GM12878 (cell line): ENCODE measurements at regions not wholly inside any gene's neighbourhood (a gene's known extent, or its start where the extent isn't known, plus 50 kb on each side); places are given as distances from the start of the nearest gene placed in this dataset.

ENCODE experiments used
- ATAC-seq: fragments of 200-7000 bp; cut with Tn5 transposase; 3 replicates; pipeline ENCODE4 v1.9.1; 2020; ENCODE audit warnings: mild to moderate bottlenecking, moderate library complexity
- BruUV-seq: library from RNA; stranded (reverse); fragments of 400-500 nt; replicated peaks from 2 replicates; lab custom pipeline; 2021; lab: Mats Ljungman, UMichigan
- CTCF ChIA-PET: fragments of 300-600 bp; sonication (Branson Sonifier 250); formaldehyde crosslinking; extraction: SDS; loops from one replicate; lab custom pipeline; 2021; ENCODE audit warnings: inconsistent platforms; lab: Yijun Ruan, JAX
- POLR2A ChIA-PET: fragments of 350-600 bp; formaldehyde crosslinking; extraction: SDS; loops from one replicate; lab custom pipeline; 2021; ENCODE audit warnings: inconsistent platforms; lab: Charles Lee
- RAD21 ChIA-PET: fragments of 300-600 bp; sonication (Branson Sonifier 250); formaldehyde crosslinking; loops from one replicate; lab custom pipeline; 2023; ENCODE audit warnings: antibody characterized with exemption; ENCODE audit not compliant: unreplicated experiment; lab: Charles Lee
- SMC1A ChIA-PET: fragments of 300-600 bp; sonication (Branson Sonifier 250); formaldehyde crosslinking; loops from one replicate; lab custom pipeline; 2023; ENCODE audit not compliant: unreplicated experiment, uncharacterized antibody; lab: Charles Lee
- DNase-seq: peaks from one replicate; pipeline ENCODE4 v3.0.0-alpha.2; 2011; ENCODE audit warnings: low read depth, low spot score
- FAIRE-seq: peaks from 3 replicates; lab custom pipeline; 2011; peaks lifted over from hg19 to GRCh38; lab: Jason Lieb, UNC
- H2AFZ ChIP-seq: 2 replicates; pipeline ENCODE4 v1.6.0; 2011; ENCODE audit warnings: low read depth, low read length, control low read depth; ENCODE audit not compliant: control insufficient read depth
- H3K27ac ChIP-seq: 2 replicates; pipeline ENCODE4 v1.5.1; 2011; ENCODE audit warnings: control low read depth; ENCODE audit not compliant: control insufficient read depth, insufficient read depth
- H3K27me3 ChIP-seq, 2 experiments: replicated peaks in 1 of 2; 2 replicates each; pipeline versions ENCODE4 v1.6.0 to v1.6.1; 2011; ENCODE audit warnings: low read length in 1 of 2; ENCODE audit not compliant: control insufficient read depth in 2 of 2, insufficient read depth in 2 of 2
- H3K36me3 ChIP-seq, 2 experiments: 2 replicates each; pipeline ENCODE4 v1.5.1; 2011; ENCODE audit warnings: low read length in 1 of 2; ENCODE audit not compliant: control insufficient read depth in 2 of 2, insufficient read depth in 2 of 2
- H3K4me1 ChIP-seq: 2 replicates; pipeline ENCODE4 v1.6.1; 2011; ENCODE audit warnings: mild to moderate bottlenecking, low read length, moderate library complexity, mixed read lengths; ENCODE audit not compliant: control insufficient read depth, insufficient read depth
- H3K4me2 ChIP-seq: 2 replicates; pipeline ENCODE4 v1.6.0; 2011; ENCODE audit warnings: control low read depth; ENCODE audit not compliant: control insufficient read depth, insufficient read depth
- H3K4me3 ChIP-seq: fragments of 200-600 bp; sonication (generic); 2 replicates; pipeline ENCODE4 v1.5.1; 2016
- H3K79me2 ChIP-seq: 2 replicates; pipeline ENCODE4 v1.6.0; 2011; ENCODE audit warnings: low read length; ENCODE audit not compliant: control insufficient read depth, insufficient read depth
- H3K9ac ChIP-seq: 2 replicates; pipeline ENCODE4 v1.8.0; 2011; ENCODE audit warnings: low read length, control low read depth, mixed read lengths; ENCODE audit not compliant: control insufficient read depth, insufficient read depth
- H3K9me3 ChIP-seq: replicated peaks from 3 replicates; pipeline ENCODE4 v1.5.1; 2011; ENCODE audit warnings: mild to moderate bottlenecking, low read length; ENCODE audit not compliant: control insufficient read depth, insufficient read depth
- H4K20me1 ChIP-seq: 2 replicates; pipeline ENCODE4 v1.6.0; 2011; ENCODE audit not compliant: control insufficient read depth, insufficient read depth
- ATF7 ChIP-seq: fragments of 450-650 bp; IDR thresholded peaks from 2 replicates; pipeline ENCODE4 v1.6.1; 2016; ENCODE audit warnings: low read depth, mild to moderate bottlenecking
- ESRRA ChIP-seq: IDR thresholded peaks from 2 replicates; pipeline ENCODE4 v1.6.1; 2012; ENCODE audit warnings: mild to moderate bottlenecking, low read length, improper control_type of control experiment
- RAD51 ChIP-seq: fragments of 450-650 bp; IDR thresholded peaks from 2 replicates; pipeline ENCODE4 v1.6.1; 2016; ENCODE audit warnings: moderate library complexity, mild to moderate bottlenecking, inconsistent platforms
- SMAD1 ChIP-seq: fragments of 450-650 bp; IDR thresholded peaks from 2 replicates; pipeline ENCODE4 v1.6.1; 2018; ENCODE audit warnings: mild to moderate bottlenecking, low read depth; ENCODE audit not compliant: partially characterized antibody
- SP1 ChIP-seq: IDR thresholded peaks from one replicate; pipeline ENCODE4 v1.6.1; 2011; ENCODE audit warnings: low read depth, low read length
- TBL1XR1 ChIP-seq: IDR thresholded peaks from 2 replicates; pipeline ENCODE4 v1.6.1; 2012; ENCODE audit warnings: low read depth, low read length, improper control_type of control experiment
- WGBS: methylation state at CpG from one replicate; pipeline ENCODE4 v1.1.6; 2016; ENCODE audit warnings: low lambda C conversion rate; ENCODE audit not compliant: insufficient replicate concordance, insufficient coverage; ENCODE audit errors: missing lambda C conversion rate; 5-methylcytosine and 5-hydroxymethylcytosine counted together
- in situ Hi-C: fragments of 300-500 bp; cut with MboI; formaldehyde crosslinking; loops from 9 replicates; pipeline ENCODE4 v1.14.3; 2018; ENCODE audit warnings: mixed read lengths
- intact Hi-C: fragments of 100-400 bp; cut with micrococcal nuclease; formaldehyde crosslinking; loops from one replicate; pipeline ENCODE4 v1.14.2; 2022; ENCODE audit not compliant: unreplicated experiment
- TF ChIP-seq, protein P1 (sequence below): IDR thresholded peaks from 2 replicates; pipeline ENCODE4 v1.6.1; 2012; ENCODE audit warnings: mild to moderate bottlenecking, low read depth, low read length
- TF ChIP-seq, protein P2 (sequence below): fragments of 450-650 bp; IDR thresholded peaks from 2 replicates; pipeline ENCODE4 v1.6.1; 2014; ENCODE audit warnings: mild to moderate bottlenecking

DNA sequence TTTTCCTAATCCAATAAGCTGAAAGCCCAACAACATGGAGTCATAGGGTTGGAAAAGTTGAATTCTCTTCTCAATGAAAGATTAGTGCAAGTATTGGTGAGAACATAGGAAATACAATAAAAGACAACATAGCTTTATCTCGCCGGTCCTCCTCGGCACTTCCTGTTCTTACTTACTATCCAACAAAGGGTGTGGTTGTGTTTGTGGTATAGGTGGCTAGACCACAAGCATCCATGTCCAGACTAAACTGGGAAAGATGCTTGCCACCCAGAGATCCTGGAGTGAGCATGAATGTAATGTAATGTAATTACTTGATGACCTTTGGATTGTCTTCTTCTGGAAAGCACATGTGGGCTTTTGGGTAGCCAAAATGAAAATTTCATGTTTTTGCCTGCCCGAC lies 223.8 kb downstream of the CPE start:
- H4K20me1 ChIP-seq: no peaks in the 10 kb centered on the region
- no peak overlapping the region for H3K4me2 ChIP-seq
- ChIA-PET RAD21 (no interaction called here), POLR2A (no interaction called here), SMC1A (no interaction called here), CTCF (no interaction called here)
- no peaks in the 10 kb centered on the region for H3K27me3 ChIP-seq
- H3K4me3 ChIP-seq: no peak overlapping the region
- H3K9ac ChIP-seq: no peak overlapping the region
- FAIRE-seq: no peak
- no TSS peak for BruUV-seq
- H3K79me2 ChIP-seq: no peaks in the 10 kb centered on the region
- no peak for DNase-seq
- in situ Hi-C loops: no loop called here
- TF ChIP-seq SMAD1: no peak
- TF ChIP-seq RAD51: no peak
- TF ChIP-seq ESRRA: no peak
- TF ChIP-seq ATF7: no peak
- no peak for TF ChIP-seq TBL1XR1
- TF ChIP-seq, protein P1, sequence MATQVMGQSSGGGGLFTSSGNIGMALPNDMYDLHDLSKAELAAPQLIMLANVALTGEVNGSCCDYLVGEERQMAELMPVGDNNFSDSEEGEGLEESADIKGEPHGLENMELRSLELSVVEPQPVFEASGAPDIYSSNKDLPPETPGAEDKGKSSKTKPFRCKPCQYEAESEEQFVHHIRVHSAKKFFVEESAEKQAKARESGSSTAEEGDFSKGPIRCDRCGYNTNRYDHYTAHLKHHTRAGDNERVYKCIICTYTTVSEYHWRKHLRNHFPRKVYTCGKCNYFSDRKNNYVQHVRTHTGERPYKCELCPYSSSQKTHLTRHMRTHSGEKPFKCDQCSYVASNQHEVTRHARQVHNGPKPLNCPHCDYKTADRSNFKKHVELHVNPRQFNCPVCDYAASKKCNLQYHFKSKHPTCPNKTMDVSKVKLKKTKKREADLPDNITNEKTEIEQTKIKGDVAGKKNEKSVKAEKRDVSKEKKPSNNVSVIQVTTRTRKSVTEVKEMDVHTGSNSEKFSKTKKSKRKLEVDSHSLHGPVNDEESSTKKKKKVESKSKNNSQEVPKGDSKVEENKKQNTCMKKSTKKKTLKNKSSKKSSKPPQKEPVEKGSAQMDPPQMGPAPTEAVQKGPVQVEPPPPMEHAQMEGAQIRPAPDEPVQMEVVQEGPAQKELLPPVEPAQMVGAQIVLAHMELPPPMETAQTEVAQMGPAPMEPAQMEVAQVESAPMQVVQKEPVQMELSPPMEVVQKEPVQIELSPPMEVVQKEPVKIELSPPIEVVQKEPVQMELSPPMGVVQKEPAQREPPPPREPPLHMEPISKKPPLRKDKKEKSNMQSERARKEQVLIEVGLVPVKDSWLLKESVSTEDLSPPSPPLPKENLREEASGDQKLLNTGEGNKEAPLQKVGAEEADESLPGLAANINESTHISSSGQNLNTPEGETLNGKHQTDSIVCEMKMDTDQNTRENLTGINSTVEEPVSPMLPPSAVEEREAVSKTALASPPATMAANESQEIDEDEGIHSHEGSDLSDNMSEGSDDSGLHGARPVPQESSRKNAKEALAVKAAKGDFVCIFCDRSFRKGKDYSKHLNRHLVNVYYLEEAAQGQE: no peak
- TF ChIP-seq SP1: no peak
- TF ChIP-seq, protein P2, sequence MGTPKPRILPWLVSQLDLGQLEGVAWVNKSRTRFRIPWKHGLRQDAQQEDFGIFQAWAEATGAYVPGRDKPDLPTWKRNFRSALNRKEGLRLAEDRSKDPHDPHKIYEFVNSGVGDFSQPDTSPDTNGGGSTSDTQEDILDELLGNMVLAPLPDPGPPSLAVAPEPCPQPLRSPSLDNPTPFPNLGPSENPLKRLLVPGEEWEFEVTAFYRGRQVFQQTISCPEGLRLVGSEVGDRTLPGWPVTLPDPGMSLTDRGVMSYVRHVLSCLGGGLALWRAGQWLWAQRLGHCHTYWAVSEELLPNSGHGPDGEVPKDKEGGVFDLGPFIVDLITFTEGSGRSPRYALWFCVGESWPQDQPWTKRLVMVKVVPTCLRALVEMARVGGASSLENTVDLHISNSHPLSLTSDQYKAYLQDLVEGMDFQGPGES: no peak
- no peak overlapping the region for H2AFZ ChIP-seq
- no peaks in the 10 kb centered on the region for H3K4me1 ChIP-seq
- H3K9me3 ChIP-seq: no peaks in the 10 kb centered on the region
- no peak overlapping the region for H3K27ac ChIP-seq
- ATAC-seq: no peak
- H3K36me3 ChIP-seq: no peaks in the 10 kb centered on the region
- intact Hi-C loops: no loop called here
- WGBS: 12% methylated on average over 4 of the region's 4 CpGs
